ENCODE measurements at regions not wholly inside any gene's neighbourhood (a gene's known extent, or its start where the extent isn't known, plus 50 kb on each side); places are given as distances from the start of the nearest gene placed in this dataset.

- H3K27me3 Mint-ChIP-seq: peaks cover 6% of the 10 kb centered on the region
- H3K36me3 Mint-ChIP-seq (ENCODE audit: low read depth): no peaks in the 10 kb centered on the region
- H3K4me3 Mint-ChIP-seq: no peak overlapping the region
- no peaks in the 10 kb centered on the region for H3K4me1 Mint-ChIP-seq
- no peak for DNase-seq
- H3K27ac Mint-ChIP-seq: no peak overlapping the region
- no peaks in the 10 kb centered on the region for H3K9me3 Mint-ChIP-seq
- ChIA-PET CTCF (no interaction called here), POLR2A (no interaction called here)
Observed at GRCh38 chr9:126208216-126208758, 118.3 kb upstream of the MVB12B start.

DNA sequence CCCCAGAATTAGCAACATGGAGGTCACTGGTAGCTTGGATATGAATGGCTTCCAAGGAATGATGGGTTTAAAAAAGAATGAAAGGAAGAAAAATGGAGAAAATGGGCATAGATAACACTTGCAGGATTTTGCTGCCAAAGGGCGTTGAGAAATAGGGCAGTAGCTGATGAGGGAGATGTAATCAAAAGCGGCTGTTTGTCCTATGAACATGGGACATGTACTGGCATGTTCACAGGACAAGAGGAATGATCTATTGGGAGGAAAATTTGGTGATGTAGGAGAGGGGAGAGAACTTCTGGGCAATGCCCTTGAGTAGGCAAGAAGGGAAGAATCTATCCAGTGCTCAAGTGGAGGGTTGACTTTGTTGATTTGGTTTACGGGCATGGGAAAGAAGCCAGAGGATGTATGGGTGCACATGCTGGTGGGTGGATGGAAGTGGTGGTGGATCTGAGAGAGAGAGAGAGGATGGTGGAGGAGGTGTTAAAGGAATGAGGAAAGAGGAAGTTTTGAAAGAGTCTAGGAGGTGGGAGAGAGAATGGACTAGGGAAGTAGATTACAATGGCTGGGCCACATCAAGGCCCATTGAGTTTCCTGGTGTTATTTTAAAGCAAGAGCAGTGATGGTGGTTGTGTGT lies 115.1 kb upstream of the MVB12B start:
- no peaks in the 10 kb centered on the region for H3K4me1 Mint-ChIP-seq
- H3K4me3 Mint-ChIP-seq: no peak overlapping the region
- no peaks in the 10 kb centered on the region for H3K36me3 Mint-ChIP-seq (ENCODE audit: low read depth)
- no peak overlapping the region for H3K27ac Mint-ChIP-seq
- CTCF ChIA-PET: no interaction called here
- H3K9me3 Mint-ChIP-seq: peaks cover 5% of the 10 kb centered on the region
- DNase-seq: no peak
- POLR2A ChIA-PET: no interaction called here
- H3K27me3 Mint-ChIP-seq: peaks cover 23% of the 10 kb centered on the region

DNA sequence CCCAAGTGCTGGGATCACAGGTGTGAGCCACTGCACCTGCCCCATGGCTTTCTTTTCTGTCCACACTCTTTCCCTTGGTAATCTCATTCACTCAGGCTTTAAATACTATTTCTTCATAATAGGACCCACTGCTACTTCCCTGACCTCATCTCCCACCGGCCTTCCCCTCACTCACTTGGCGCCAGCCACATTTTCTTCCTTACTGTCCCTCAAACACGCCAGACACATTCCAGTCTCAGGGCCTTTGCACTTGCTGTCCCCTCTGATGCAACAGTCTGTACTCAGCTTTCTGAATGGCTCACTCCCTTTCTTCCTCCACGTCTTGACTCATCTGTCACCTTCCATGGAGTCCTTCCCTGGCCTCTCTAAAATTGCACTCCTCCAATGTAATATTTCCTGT lies 111.1 kb upstream of the MVB12B start:
- DNase-seq: no peak
- peaks cover 5% of the 10 kb centered on the region for H3K9me3 Mint-ChIP-seq
- no peaks in the 10 kb centered on the region for H3K4me1 Mint-ChIP-seq
- peaks cover 38% of the 10 kb centered on the region for H3K27me3 Mint-ChIP-seq
- ChIA-PET CTCF (no interaction called here), POLR2A (no interaction called here)
- H3K4me3 Mint-ChIP-seq: no peak overlapping the region
- H3K36me3 Mint-ChIP-seq (ENCODE audit: low read depth): no peaks in the 10 kb centered on the region
- no peak overlapping the region for H3K27ac Mint-ChIP-seq

DNA sequence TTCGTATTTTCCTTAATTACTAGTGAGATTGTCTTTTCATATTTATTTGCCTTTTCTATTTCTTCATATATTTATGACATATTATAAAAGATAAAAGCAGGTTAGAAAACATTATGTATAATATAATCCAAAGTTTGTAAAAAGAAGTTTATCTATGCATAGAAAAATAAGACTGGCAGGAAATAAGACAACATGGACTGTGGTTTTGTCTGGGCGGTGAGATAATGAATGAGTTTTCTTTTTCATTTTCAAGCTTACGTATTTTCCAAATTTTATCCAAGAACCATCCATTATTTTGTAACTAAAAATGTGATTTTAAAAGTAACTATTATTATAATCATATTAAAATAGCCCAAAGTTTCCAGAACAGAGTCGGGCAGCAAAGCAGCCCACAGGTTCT lies 109.8 kb upstream of the MVB12B start:
- H3K27me3 Mint-ChIP-seq: peaks cover 50% of the 10 kb centered on the region
- CTCF ChIA-PET: no interaction called here
- POLR2A ChIA-PET: no interaction called here
- H3K36me3 Mint-ChIP-seq (ENCODE audit: low read depth): no peaks in the 10 kb centered on the region
- no peak overlapping the region for H3K4me3 Mint-ChIP-seq
- no peaks in the 10 kb centered on the region for H3K4me1 Mint-ChIP-seq
- no peak overlapping the region for H3K27ac Mint-ChIP-seq
- no peak for DNase-seq
- peaks cover 5% of the 10 kb centered on the region for H3K9me3 Mint-ChIP-seq

- Mint-ChIP-seq H3K4me1 (no peaks in the 10 kb centered on the region), H3K27ac (no peak overlapping the region), H3K4me3 (no peak overlapping the region), H3K9me3 (peaks cover 5% of the 10 kb centered on the region), H3K27me3 (peaks cover 54% of the 10 kb centered on the region), H3K36me3 (ENCODE audit: low read depth) (no peaks in the 10 kb centered on the region)
- DNase-seq: no peak
- ChIA-PET CTCF (no interaction called here), POLR2A (no interaction called here)
Observed at GRCh38 chr9:126217250-126217653, 109.4 kb upstream of the MVB12B start.

GRCh38 chr9:126217797-126218196 lies 108.8 kb upstream of the MVB12B start:
- H3K27me3 Mint-ChIP-seq: peaks cover 57% of the 10 kb centered on the region
- no peak overlapping the region for H3K4me3 Mint-ChIP-seq
- POLR2A ChIA-PET: no interaction called here
- no peak for DNase-seq
- no peaks in the 10 kb centered on the region for H3K36me3 Mint-ChIP-seq (ENCODE audit: low read depth)
- CTCF ChIA-PET: no interaction called here
- H3K27ac Mint-ChIP-seq: no peak overlapping the region
- H3K4me1 Mint-ChIP-seq: no peaks in the 10 kb centered on the region
- peaks cover 5% of the 10 kb centered on the region for H3K9me3 Mint-ChIP-seq

- H3K27me3 Mint-ChIP-seq: peaks cover 57% of the 10 kb centered on the region
- CTCF ChIA-PET: no interaction called here
Observed at GRCh38 chr9:126218359-126219125, 108.1 kb upstream of the MVB12B start.

DNA sequence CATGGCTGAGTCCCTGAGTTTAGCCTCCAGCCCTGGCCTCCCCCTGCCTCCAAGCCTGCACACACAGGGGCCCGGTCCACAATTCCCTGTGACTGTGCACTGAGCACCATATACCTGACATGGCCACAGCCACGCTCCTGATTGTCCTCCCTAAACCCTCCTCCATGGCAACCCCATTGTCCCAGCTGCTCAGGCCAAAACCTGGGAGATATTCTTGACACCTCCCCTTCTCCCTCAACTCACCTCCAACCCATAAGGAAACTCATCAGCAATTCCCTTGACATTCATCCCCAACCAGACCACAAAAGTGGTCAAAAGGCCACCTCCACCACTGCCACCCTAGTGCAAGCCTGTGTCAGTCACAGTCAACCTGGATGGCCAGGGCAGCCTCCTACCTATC lies 107.5 kb upstream of the MVB12B start:
- Mint-ChIP-seq H3K27ac (no peak overlapping the region), H3K9me3 (peaks cover 2% of the 10 kb centered on the region), H3K4me1 (no peaks in the 10 kb centered on the region), H3K36me3 (ENCODE audit: low read depth) (no peaks in the 10 kb centered on the region), H3K4me3 (no peak overlapping the region), H3K27me3 (peaks cover 60% of the 10 kb centered on the region)
- no peak for DNase-seq
- CTCF ChIA-PET: no interaction called here
- POLR2A ChIA-PET: no interaction called here

More at GRCh38 chr9:126218359-126219125, 108.1 kb upstream of the MVB12B start:
- Mint-ChIP-seq H3K4me1 (no peaks in the 10 kb centered on the region), H3K4me3 (no peak overlapping the region), H3K9me3 (peaks cover 5% of the 10 kb centered on the region), H3K36me3 (ENCODE audit: low read depth) (no peaks in the 10 kb centered on the region), H3K27ac (no peak overlapping the region)
- POLR2A ChIA-PET: no interaction called here
- no peak for DNase-seq

- Mint-ChIP-seq H3K9me3 (no peaks in the 10 kb centered on the region), H3K4me3 (no peak overlapping the region), H3K36me3 (ENCODE audit: low read depth) (no peaks in the 10 kb centered on the region), H3K27ac (no peak overlapping the region), H3K4me1 (no peaks in the 10 kb centered on the region), H3K27me3 (peaks cover 63% of the 10 kb centered on the region)
- no peak for DNase-seq
- POLR2A ChIA-PET: no interaction called here
- CTCF ChIA-PET: no interaction called here
Observed at GRCh38 chr9:126219648-126220063, 107.0 kb upstream of the MVB12B start.

- Mint-ChIP-seq H3K36me3 (ENCODE audit: low read depth) (no peaks in the 10 kb centered on the region), H3K4me1 (no peaks in the 10 kb centered on the region), H3K9me3 (no peaks in the 10 kb centered on the region), H3K27ac (no peak overlapping the region), H3K4me3 (no peak overlapping the region), H3K27me3 (peaks cover 55% of the 10 kb centered on the region)
- POLR2A ChIA-PET: no interaction called here
- DNase-seq: no peak
- CTCF ChIA-PET: interaction anchor here (1.1 kb wide), 1 partner anchor 177 kb away, joined by 3 read pairs; no protein-coding TSS in a partner anchor
Observed at GRCh38 chr9:126221480-126221879, 105.1 kb upstream of the MVB12B start.

GRCh38 chr9:126222363-126222834 lies 104.2 kb upstream of the MVB12B start:
- no peaks in the 10 kb centered on the region for H3K4me1 Mint-ChIP-seq
- H3K9me3 Mint-ChIP-seq: no peaks in the 10 kb centered on the region
- ChIA-PET CTCF (interaction anchor here (1.1 kb wide), 1 partner anchor 176 kb away, joined by 3 read pairs; no protein-coding TSS in a partner anchor), POLR2A (no interaction called here)
- H3K27me3 Mint-ChIP-seq: peaks cover 57% of the 10 kb centered on the region
- no peaks in the 10 kb centered on the region for H3K36me3 Mint-ChIP-seq (ENCODE audit: low read depth)
- no peak overlapping the region for H3K27ac Mint-ChIP-seq
- DNase-seq: no peak
- H3K4me3 Mint-ChIP-seq: no peak overlapping the region

GRCh38 chr9:126222835-126223431 lies 103.7 kb upstream of the MVB12B start:
- H3K4me1 Mint-ChIP-seq: no peaks in the 10 kb centered on the region
- H3K36me3 Mint-ChIP-seq (ENCODE audit: low read depth): no peaks in the 10 kb centered on the region
- no peak overlapping the region for H3K4me3 Mint-ChIP-seq
- POLR2A ChIA-PET: no interaction called here
- no peak for DNase-seq
- no peak overlapping the region for H3K27ac Mint-ChIP-seq
- no peaks in the 10 kb centered on the region for H3K9me3 Mint-ChIP-seq
- peaks cover 54% of the 10 kb centered on the region for H3K27me3 Mint-ChIP-seq
- CTCF ChIA-PET: no interaction called here

DNA sequence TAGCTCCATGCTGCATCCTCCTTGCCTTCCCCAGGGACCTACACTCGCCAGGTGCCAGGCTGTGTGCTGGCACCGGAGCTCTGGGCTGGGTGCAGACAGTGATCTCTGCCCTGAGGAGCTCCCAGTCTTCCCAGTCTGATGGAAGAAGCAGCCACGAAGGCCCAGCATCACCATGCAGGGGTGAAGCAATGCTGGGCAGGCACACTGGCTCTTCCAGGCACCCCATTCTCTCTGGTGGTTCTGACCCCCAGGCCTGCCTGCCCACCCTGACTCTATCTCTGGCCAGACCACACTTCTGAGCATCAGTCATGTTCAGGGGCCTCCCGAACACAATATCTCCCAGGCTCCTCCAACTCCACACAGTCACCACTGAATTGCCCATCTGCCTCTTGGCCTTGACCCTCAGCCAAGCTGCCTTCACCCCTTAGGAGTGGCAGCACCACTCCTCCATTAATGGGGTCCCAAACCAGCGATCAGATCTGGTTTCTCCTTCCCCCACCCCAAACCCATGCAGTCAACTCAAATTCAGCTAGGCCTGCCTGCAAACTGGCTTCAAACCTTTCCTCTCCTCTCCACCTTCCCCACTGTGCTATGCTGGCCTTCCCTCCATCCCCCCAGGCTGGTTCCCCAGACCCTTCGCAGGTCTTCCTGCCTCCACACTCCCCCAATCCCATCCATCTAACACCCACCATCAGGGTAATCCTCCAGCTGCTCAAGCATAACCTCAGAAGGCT lies 102.7 kb upstream of the MVB12B start:
- Mint-ChIP-seq H3K27me3 (peaks cover 50% of the 10 kb centered on the region), H3K36me3 (ENCODE audit: low read depth) (no peaks in the 10 kb centered on the region), H3K4me3 (no peak overlapping the region), H3K27ac (no peak overlapping the region), H3K9me3 (no peaks in the 10 kb centered on the region), H3K4me1 (no peaks in the 10 kb centered on the region)
- ChIA-PET POLR2A (no interaction called here), CTCF (no interaction called here)
- no peak for DNase-seq
